ENCODE measurements at regions not wholly inside any gene's neighbourhood (a gene's known extent, or its start where the extent isn't known, plus 50 kb on each side); places are given as distances from the start of the nearest gene placed in this dataset.
"Not testable (repeated sequence)": the region's sequence is repeated elsewhere in the genome, so short reads cannot be mapped to it uniquely, and the experiment has no call there.

- DNase-seq, result no peak
Measured at GRCh38 chr13:84630476-84630875, 748.2 kb upstream of the SLITRK1 start.

GRCh38 chr13:84616864-84617263, 734.6 kb upstream of the SLITRK1 start:
- DNase-seq, result no peak

GRCh38 chr13:84609716-84610115, 727.4 kb upstream of the SLITRK1 start:
- no peak for DNase-seq

- DNase-seq, result no peak
Measured at GRCh38 chr13:84607261-84608013, 725.2 kb upstream of the SLITRK1 start.

- DNase-seq, result no peak
Measured at GRCh38 chr13:84606616-84607015, 724.3 kb upstream of the SLITRK1 start.

GRCh38 chr13:84605927-84606326, 723.7 kb upstream of the SLITRK1 start:
- DNase-seq, result no peak

- DNase-seq, result no peak
Measured at GRCh38 chr13:84591444-84591843, 709.2 kb upstream of the SLITRK1 start.

GRCh38 chr13:84590663-84591062, 708.4 kb upstream of the SLITRK1 start:
- no peak for DNase-seq

GRCh38 chr13:84588023-84588422, 705.7 kb upstream of the SLITRK1 start:
- no peak for DNase-seq

- DNase-seq, result not testable (repeated sequence)
Measured at GRCh38 chr13:84579901-84580300, 697.6 kb upstream of the SLITRK1 start.

GRCh38 chr13:84574851-84575250, 692.6 kb upstream of the SLITRK1 start:
- DNase-seq, result peak; percentile 4

GRCh38 chr13:84571264-84571663, 689.0 kb upstream of the SLITRK1 start:
- no peak for DNase-seq

- no peak for DNase-seq
Measured at GRCh38 chr13:84570831-84571230, 688.6 kb upstream of the SLITRK1 start.

GRCh38 chr13:84569366-84569765, 687.1 kb upstream of the SLITRK1 start:
- DNase-seq, result no peak

GRCh38 chr13:84567848-84568247, 685.6 kb upstream of the SLITRK1 start:
- no peak for DNase-seq

- no peak for DNase-seq
Measured at GRCh38 chr13:84566780-84567179, 684.5 kb upstream of the SLITRK1 start.

- DNase-seq, result no peak
Measured at GRCh38 chr13:84563611-84564010, 681.3 kb upstream of the SLITRK1 start.

- DNase-seq, result no peak
Measured at GRCh38 chr13:84553227-84553626, 671.0 kb upstream of the SLITRK1 start.

GRCh38 chr13:84543962-84544361, 661.7 kb upstream of the SLITRK1 start:
- DNase-seq, result no peak

- peak; percentile 16 for DNase-seq
Measured at GRCh38 chr13:84542348-84542747, 660.1 kb upstream of the SLITRK1 start.

GRCh38 chr13:84536906-84537305, 654.6 kb upstream of the SLITRK1 start:
- DNase-seq, result no peak

- no peak for DNase-seq
Measured at GRCh38 chr13:84528408-84529070, 646.3 kb upstream of the SLITRK1 start.

GRCh38 chr13:84525865-84526264, 643.6 kb upstream of the SLITRK1 start:
- DNase-seq, result no peak

GRCh38 chr13:84524586-84524985, 642.3 kb upstream of the SLITRK1 start:
- no peak for DNase-seq

- DNase-seq, result no peak
Measured at GRCh38 chr13:84500016-84500415, 617.7 kb upstream of the SLITRK1 start.
